CD14-positive monocyte (primary cell): ENCODE measurements at regions not wholly inside any gene's neighbourhood (a gene's known extent, or its start where the extent isn't known, plus 50 kb on each side); places are given as distances from the start of the nearest gene placed in this dataset.

Experiments
- DNase-seq, 3 donors: peaks; one replicate each; pipeline ENCODE4 v3.0.0-alpha.2; 2011 to 2022
- H2AFZ ChIP-seq: 2 replicates; pipeline ENCODE4 v1.6.0; 2012; ENCODE audit warnings: mild to moderate bottlenecking, low read depth, low read length, inconsistent platforms; ENCODE audit not compliant: insufficient read depth, poor library complexity, severe bottlenecking
- H3K27ac ChIP-seq, 2 donors: 1 replicate in 1 of 2; 2 replicates in 1 of 2; pipeline ENCODE4 v1.5.1; 2012 to 2013; ENCODE audit warnings: low read length in 2 of 2, control low read depth in 1 of 2, inconsistent platforms in 1 of 2, low read depth in 1 of 2, mild to moderate bottlenecking in 1 of 2
- H3K27me3 ChIP-seq, 2 donors: one replicate each; pipeline versions ENCODE4 v1.6.0 to v1.6.1; 2011 to 2013; ENCODE audit warnings: low read length in 2 of 2; ENCODE audit not compliant: control insufficient read depth in 2 of 2, insufficient read depth in 2 of 2
- H3K36me3 ChIP-seq, 2 donors: replicated peaks in 1 of 2; 1 replicate in 1 of 2; 2 replicates in 1 of 2; pipeline versions ENCODE4 v1.5.1 to v1.6.1; 2012 to 2013; ENCODE audit warnings: low read length in 2 of 2, control low read depth in 1 of 2, inconsistent platforms in 1 of 2, mild to moderate bottlenecking in 1 of 2; ENCODE audit not compliant: insufficient read depth in 2 of 2, control insufficient read depth in 1 of 2
- H3K4me1 ChIP-seq, 2 donors: 1 replicate in 1 of 2; 2 replicates in 1 of 2; pipeline versions ENCODE4 v1.5.1 to v1.6.1; 2012 to 2013; ENCODE audit warnings: low read length in 2 of 2, control low read depth in 1 of 2, inconsistent platforms in 1 of 2, mild to moderate bottlenecking in 1 of 2, moderate library complexity in 1 of 2; ENCODE audit not compliant: insufficient read depth in 2 of 2, control insufficient read depth in 1 of 2
- H3K4me2 ChIP-seq: replicated peaks from 2 replicates; pipeline ENCODE3; 2012; ENCODE audit warnings: low read length, moderate library complexity, mild to moderate bottlenecking; ENCODE audit not compliant: poor library complexity, severe bottlenecking; ENCODE audit errors: extremely low read depth
- H3K4me3 ChIP-seq, 3 experiments: fragments of 200-600 bp in 1 of 3; sonication (generic) in 1 of 3; replicated peaks in 1 of 3; 1 replicate in 2 of 3; 2 replicates in 1 of 3; pipeline ENCODE4 v1.5.1; 2011 to 2013; ENCODE audit warnings: low read length in 3 of 3, mild to moderate bottlenecking in 3 of 3, control low read depth in 2 of 3, low read depth in 2 of 3, inconsistent platforms in 1 of 3, moderate library complexity in 1 of 3
- H3K79me2 ChIP-seq: 2 replicates; pipeline ENCODE4 v1.6.0; 2012; ENCODE audit warnings: mild to moderate bottlenecking, control low read depth, inconsistent platforms, low read length, moderate library complexity; ENCODE audit not compliant: insufficient read depth
- H3K9ac ChIP-seq: 2 replicates; pipeline ENCODE4 v1.6.0; 2017; ENCODE audit warnings: low read length, mild to moderate bottlenecking; ENCODE audit not compliant: insufficient read depth, poor library complexity, severe bottlenecking
- H3K9me3 ChIP-seq, 2 donors: replicated peaks in 1 of 2; 1 replicate in 1 of 2; 2 replicates in 1 of 2; pipeline versions ENCODE4 v1.5.1 to v1.6.1; 2012 to 2013; ENCODE audit warnings: low read length in 2 of 2, control low read depth in 1 of 2; ENCODE audit not compliant: control insufficient read depth in 1 of 2, insufficient read depth in 1 of 2
- H4K20me1 ChIP-seq: 2 replicates; pipeline ENCODE4 v1.6.0; 2012; ENCODE audit warnings: mild to moderate bottlenecking, low read length, control low read depth, moderate library complexity; ENCODE audit not compliant: insufficient read depth
- H3K27ac Mint-ChIP-seq, 7 donors: one replicate each; pipeline ENCODE4 v1.8.0; 2020; ENCODE audit warnings: mild to moderate bottlenecking in 7 of 7, mixed read lengths in 7 of 7, moderate library complexity in 6 of 7, inconsistent platforms in 2 of 7
- H3K27me3 Mint-ChIP-seq, 3 donors: one replicate each; pipeline ENCODE4 v1.8.0; 2021 to 2022; ENCODE audit warnings: low read depth in 3 of 3, mild to moderate bottlenecking in 3 of 3, mixed read lengths in 3 of 3, moderate library complexity in 3 of 3, inconsistent platforms in 1 of 3
- H3K36me3 Mint-ChIP-seq, 2 donors: one replicate each; pipeline ENCODE4 v1.8.0; 2020; ENCODE audit warnings: mixed read lengths in 2 of 2, inconsistent platforms in 1 of 2, mild to moderate bottlenecking in 1 of 2
- H3K4me1 Mint-ChIP-seq: one replicate; pipeline ENCODE4 v1.8.0; 2020; ENCODE audit warnings: mild to moderate bottlenecking, mixed read lengths
- H3K4me3 Mint-ChIP-seq, 2 donors: one replicate each; pipeline ENCODE4 v1.8.0; 2020; ENCODE audit warnings: mild to moderate bottlenecking in 2 of 2, mixed read lengths in 2 of 2, moderate library complexity in 1 of 2
- H3K9me3 Mint-ChIP-seq, 7 donors: one replicate each; pipeline ENCODE4 v1.8.0; 2020 to 2022; ENCODE audit warnings: mixed read lengths in 7 of 7, mild to moderate bottlenecking in 6 of 7, moderate library complexity in 6 of 7, inconsistent platforms in 2 of 7
- CTCF ChIP-seq: fragments of 200-600 bp; IDR thresholded peaks from one replicate; pipeline ENCODE4 v1.8.0; 2022; ENCODE audit warnings: antibody characterized with exemption, mild to moderate bottlenecking
- whole genome bisulfite sequencing: methylation state at CpG from one replicate; pipeline ENCODE4 v1.1.5; 2013; ENCODE audit warnings: missing lambda C conversion rate; ENCODE audit not compliant: insufficient coverage; 5-methylcytosine and 5-hydroxymethylcytosine counted together
- intact Hi-C, 2 donors: fragments of 100-400 bp; cut with micrococcal nuclease; formaldehyde crosslinking; loops; one replicate each; pipeline versions ENCODE4 v1.15.0 to v1.15.1; 2023

DNA sequence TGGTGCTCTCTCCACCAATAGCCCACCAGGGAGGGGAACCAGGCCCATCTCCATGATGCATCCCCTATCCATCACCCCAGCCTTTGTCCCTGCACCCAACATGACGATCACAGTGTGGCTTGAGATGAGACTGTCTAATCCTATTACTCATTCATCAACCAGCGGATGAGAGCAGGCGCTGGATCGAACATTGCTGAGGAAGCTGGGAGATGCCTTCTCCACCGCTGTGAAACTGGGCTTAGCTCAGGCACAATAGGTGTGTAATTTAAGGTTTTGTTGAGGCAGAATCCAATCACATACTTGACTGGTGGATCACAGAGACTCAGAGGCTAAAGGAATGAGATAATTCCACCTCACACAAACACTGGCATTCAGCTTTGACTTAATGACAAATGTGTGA, 64.6 kb upstream of the IRX3 start:
- Mint-ChIP-seq H3K9me3 (peaks cover 0 to 25% (median 16%) of the 10 kb centered on the region in 7 donors), H3K4me1 (no peaks in the 10 kb centered on the region), H3K4me3 (no peak overlapping the region), H3K27me3 (peaks cover 4 to 11% (median 9%) of the 10 kb centered on the region in 3 donors), H3K27ac (no peak overlapping the region), H3K36me3 (no peaks in the 10 kb centered on the region)
- Histone ChIP-seq H3K36me3 (no peaks in the 10 kb centered on the region), H3K4me1 (no peaks in the 10 kb centered on the region), H2AFZ (no peak overlapping the region), H3K27ac (no peak overlapping the region), H3K9ac (no peak overlapping the region), H3K79me2 (no peaks in the 10 kb centered on the region), H3K4me3 (no peak overlapping the region), H4K20me1 (no peaks in the 10 kb centered on the region), H3K4me2 (no peak overlapping the region), H3K27me3 (peaks cover 0 to 2% of the 10 kb centered on the region in 2 donors), H3K9me3 (no peaks in the 10 kb centered on the region)
- no peak for DNase-seq
- intact Hi-C loops: no loop called here
- no peak for TF ChIP-seq CTCF
- WGBS: 100% methylated on average over 1 of the region's 5 CpGs

DNA sequence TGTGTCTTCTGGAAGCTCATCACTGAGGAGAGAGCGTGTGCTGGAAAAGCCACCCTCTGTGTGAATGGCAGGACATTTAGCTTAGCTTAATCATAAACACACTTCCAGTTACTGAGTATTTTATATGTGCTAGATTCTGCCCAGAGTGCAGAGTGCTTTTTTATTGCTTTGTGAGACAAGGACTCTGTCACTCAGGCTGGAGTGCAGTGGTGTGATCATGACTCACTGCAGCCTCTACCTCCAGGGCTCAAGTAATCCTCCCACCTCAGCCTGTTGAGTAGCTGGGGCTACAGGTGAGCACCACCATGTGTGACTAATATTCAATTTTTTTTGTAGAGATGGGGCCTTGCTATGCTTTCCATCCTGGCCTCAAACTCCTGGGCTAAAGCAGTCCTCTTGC, 61.4 kb upstream of the IRX3 start:
- intact Hi-C loops: no loop called here
- H2AFZ ChIP-seq: no peak overlapping the region
- no peak overlapping the region for H3K27ac ChIP-seq
- no peaks in the 10 kb centered on the region for H3K79me2 ChIP-seq
- WGBS: no CpG with 5 or more reads among the region's 1 CpG
- H4K20me1 ChIP-seq: no peaks in the 10 kb centered on the region
- H3K4me1 ChIP-seq: no peaks in the 10 kb centered on the region
- no peaks in the 10 kb centered on the region for H3K9me3 ChIP-seq
- H3K4me2 ChIP-seq: no peak overlapping the region
- H3K36me3 ChIP-seq: no peaks in the 10 kb centered on the region
- no peaks in the 10 kb centered on the region for H3K4me1 Mint-ChIP-seq
- no peak overlapping the region for H3K4me3 ChIP-seq
- no peak overlapping the region for H3K9ac ChIP-seq
- no peak overlapping the region for H3K27ac Mint-ChIP-seq
- H3K27me3 Mint-ChIP-seq: peaks cover 14 to 18% (median 14%) of the 10 kb centered on the region in 3 donors
- no peak for TF ChIP-seq CTCF
- H3K36me3 Mint-ChIP-seq: no peaks in the 10 kb centered on the region
- DNase-seq: no peak
- H3K9me3 Mint-ChIP-seq: peaks cover 0 to 15% (median 9%) of the 10 kb centered on the region in 7 donors
- peaks cover 0 to 2% of the 10 kb centered on the region in 2 donors for H3K27me3 ChIP-seq
- no peak overlapping the region for H3K4me3 Mint-ChIP-seq
